Upper lobe of left lung (tissue), 4 donors: ENCODE measurements at regions not wholly inside any gene's neighbourhood (a gene's known extent, or its start where the extent isn't known, plus 50 kb on each side); places are given as distances from the start of the nearest gene placed in this dataset.

Experiments used
- CTCF ChIP-seq, 6 experiments: fragments of 450-650 bp in 4 of 6; fragments of 200-600 bp in 2 of 6; sonication (generic) in 2 of 6; IDR thresholded peaks; one replicate each; pipeline ENCODE4 v1.5.1; 2016 to 2019; ENCODE audit warnings: antibody characterized with exemption in 6 of 6
- EP300 ChIP-seq, 4 donors: sonication (generic); formaldehyde crosslinking; IDR thresholded peaks; one replicate each; pipeline ENCODE4 v1.5.1; 2017; ENCODE audit warnings: antibody characterized with exemption in 4 of 4, control low read depth in 2 of 4
- POLR2A ChIP-seq, 4 donors: fragments of 450-650 bp; IDR thresholded peaks; one replicate each; pipeline ENCODE4 v1.5.1; 2016 to 2017; ENCODE audit warnings: antibody characterized with exemption in 4 of 4, mild to moderate bottlenecking in 2 of 4

DNA sequence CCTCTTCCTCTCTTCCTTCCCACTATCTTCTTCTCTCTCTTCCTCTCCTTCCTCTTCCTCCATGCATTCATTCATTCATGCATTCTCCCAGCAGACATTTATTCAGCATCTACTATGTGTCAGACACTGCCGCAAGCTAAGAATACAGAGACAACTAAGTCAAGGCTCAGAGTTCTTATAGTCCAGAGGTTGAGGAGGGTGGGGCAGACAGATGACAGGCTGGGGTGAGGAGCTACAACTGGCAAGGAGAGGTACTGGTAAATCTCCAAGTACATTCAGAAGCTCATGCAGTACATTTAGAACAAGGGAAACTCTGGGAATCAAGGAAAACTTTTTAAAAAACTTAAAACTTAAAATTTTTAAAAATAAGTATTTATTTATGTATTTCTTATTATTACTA lies 56.4 kb upstream of the FMOD start:
- no peak for TF ChIP-seq POLR2A (IDR thresholded peaks at IDR 0.05)
- TF ChIP-seq CTCF (IDR thresholded peaks at IDR 0.05): no peak
- TF ChIP-seq EP300 (IDR thresholded peaks at IDR 0.05): no peak
